Upper lobe of left lung (tissue), 6 donors: ENCODE measurements at regions not wholly inside any gene's neighbourhood (a gene's known extent, or its start where the extent isn't known, plus 50 kb on each side); places are given as distances from the start of the nearest gene placed in this dataset.

ENCODE experiments used
- ATAC-seq, 2 donors: fragments of 200-7000 bp; cut with Tn5 transposase; one replicate each; pipeline ENCODE4 v1.9.1; 2022; ENCODE audit warnings: mild to moderate bottlenecking in 2 of 2, moderate library complexity in 2 of 2; ENCODE audit not compliant: low FRiP score in 2 of 2
- DNase-seq, 2 donors: peaks; one replicate each; pipeline ENCODE4 v3.0.0-alpha.2; 2019 to 2020
- H3K27ac ChIP-seq, 4 donors: fragments of 200-600 bp; sonication (generic); one replicate each; pipeline ENCODE4 v1.5.1; 2016 to 2019
- H3K27me3 ChIP-seq, 4 donors: fragments of 200-600 bp; sonication (generic); one replicate each; pipeline ENCODE4 v1.5.1; 2017 to 2019
- H3K36me3 ChIP-seq, 4 donors: fragments of 200-600 bp; sonication (generic); one replicate each; pipeline ENCODE4 v1.5.1; 2016 to 2019
- H3K4me1 ChIP-seq, 4 donors: fragments of 200-600 bp; sonication (generic); one replicate each; pipeline ENCODE4 v1.5.1; 2018 to 2019
- H3K4me3 ChIP-seq, 4 donors: fragments of 200-600 bp; sonication (generic); one replicate each; pipeline ENCODE4 v1.5.1; 2017 to 2019; ENCODE audit warnings: mild to moderate bottlenecking in 2 of 4, moderate library complexity in 1 of 4
- H3K9me3 ChIP-seq, 4 donors: fragments of 200-600 bp; sonication (generic); one replicate each; pipeline ENCODE4 v1.5.1; 2018 to 2019
- CTCF ChIP-seq, 6 experiments: fragments of 450-650 bp in 4 of 6; fragments of 200-600 bp in 2 of 6; sonication (generic) in 2 of 6; IDR thresholded peaks; one replicate each; pipeline ENCODE4 v1.5.1; 2016 to 2019; ENCODE audit warnings: antibody characterized with exemption in 6 of 6
- EP300 ChIP-seq, 4 donors: sonication (generic); formaldehyde crosslinking; IDR thresholded peaks; one replicate each; pipeline ENCODE4 v1.5.1; 2017; ENCODE audit warnings: antibody characterized with exemption in 4 of 4, control low read depth in 2 of 4
- POLR2A ChIP-seq, 4 donors: fragments of 450-650 bp; IDR thresholded peaks; one replicate each; pipeline ENCODE4 v1.5.1; 2016 to 2017; ENCODE audit warnings: antibody characterized with exemption in 4 of 4, mild to moderate bottlenecking in 2 of 4
- POLR2AphosphoS5 ChIP-seq, 2 donors: sonication (generic); formaldehyde crosslinking; IDR thresholded peaks; one replicate each; pipeline ENCODE4 v1.5.1; 2017; ENCODE audit warnings: antibody characterized with exemption in 2 of 2
- WGBS, 2 donors: methylation state at CpG; one replicate each; pipeline ENCODE4 v1.1.5; 2017 to 2018; 5-methylcytosine and 5-hydroxymethylcytosine counted together
- donor health status: DM: no; HTN: no; CAD: no; lungs with moderate emphysema.
- donor health status: DM: no; HTN: yes; CAD: no; lungs with severe emphysema.

- TF ChIP-seq CTCF (IDR thresholded peaks at IDR 0.05) (no peak), EP300 (IDR thresholded peaks at IDR 0.05) (no peak), POLR2A (IDR thresholded peaks at IDR 0.05) (no peak), POLR2AphosphoS5 (IDR thresholded peaks at IDR 0.05) (no peak)
These were observed 58.9 kb downstream of the SHANK2 start for GRCh38 chr11:71193431-71193830.

GRCh38 chr11:71192629-71193028 is 59.7 kb downstream of the SHANK2 start:
- 83 to 86% methylated on average over 3 of the region's 3 CpGs for WGBS, 2 donors
- no peaks in the 10 kb centered on the region for H3K4me1 ChIP-seq
- H3K36me3 ChIP-seq: no peaks in the 10 kb centered on the region
- H3K9me3 ChIP-seq: no peaks in the 10 kb centered on the region
- TF ChIP-seq EP300 (IDR thresholded peaks at IDR 0.05) (no peak), CTCF (IDR thresholded peaks at IDR 0.05) (no peak), POLR2A (IDR thresholded peaks at IDR 0.05) (no peak), POLR2AphosphoS5 (IDR thresholded peaks at IDR 0.05) (no peak)
- no peak overlapping the region for H3K27ac ChIP-seq
- H3K27me3 ChIP-seq: no peaks in the 10 kb centered on the region
- H3K4me3 ChIP-seq: no peak overlapping the region
- ATAC-seq (no peak), DNase-seq (no peak)

More at GRCh38 chr11:71193431-71193830, 58.9 kb downstream of the SHANK2 start:
- H3K27ac ChIP-seq: no peak overlapping the region
- H3K4me1 ChIP-seq: no peaks in the 10 kb centered on the region
- H3K9me3 ChIP-seq: no peaks in the 10 kb centered on the region
- H3K27me3 ChIP-seq: no peaks in the 10 kb centered on the region
- 93 to 100% methylated on average over 6 to 10 of the region's 10 CpGs for WGBS, 2 donors
- no peak for DNase-seq
- no peak for ATAC-seq
- no peak overlapping the region for H3K4me3 ChIP-seq
- no peaks in the 10 kb centered on the region for H3K36me3 ChIP-seq

GRCh38 chr11:71191201-71191600 is 61.2 kb downstream of the SHANK2 start:
- no peaks in the 10 kb centered on the region for H3K9me3 ChIP-seq
- H3K36me3 ChIP-seq: no peaks in the 10 kb centered on the region
- H3K27me3 ChIP-seq: no peaks in the 10 kb centered on the region
- no peak for ATAC-seq
- no peak for DNase-seq
- TF ChIP-seq POLR2AphosphoS5 (IDR thresholded peaks at IDR 0.05) (no peak), POLR2A (IDR thresholded peaks at IDR 0.05) (no peak), EP300 (IDR thresholded peaks at IDR 0.05) (no peak), CTCF (IDR thresholded peaks at IDR 0.05) (no peak)
- H3K4me3 ChIP-seq: no peak overlapping the region
- H3K27ac ChIP-seq: no peak overlapping the region
- 89 to 90% methylated on average over 8 of the region's 8 CpGs for WGBS, 2 donors
- no peaks in the 10 kb centered on the region for H3K4me1 ChIP-seq

- Histone ChIP-seq H3K27ac (no peak overlapping the region), H3K9me3 (no peaks in the 10 kb centered on the region), H3K4me1 (no peaks in the 10 kb centered on the region), H3K27me3 (no peaks in the 10 kb centered on the region), H3K4me3 (no peak overlapping the region), H3K36me3 (no peaks in the 10 kb centered on the region)
- ATAC-seq: no peak
- TF ChIP-seq EP300 (IDR thresholded peaks at IDR 0.05) (no peak), POLR2AphosphoS5 (IDR thresholded peaks at IDR 0.05) (no peak), CTCF (IDR thresholded peaks at IDR 0.05) (no peak), POLR2A (IDR thresholded peaks at IDR 0.05) (no peak)
- no peak for DNase-seq
- WGBS, 2 donors: 92 to 96% methylated on average over 12 to 14 of the region's 14 CpGs
These were observed 61.8 kb downstream of the SHANK2 start for GRCh38 chr11:71190551-71190950.

- H3K27me3 ChIP-seq: no peaks in the 10 kb centered on the region
- DNase-seq: no peak
- H3K36me3 ChIP-seq: no peaks in the 10 kb centered on the region
- ATAC-seq: no peak
- no peaks in the 10 kb centered on the region for H3K4me1 ChIP-seq
- H3K27ac ChIP-seq: no peak overlapping the region
- H3K9me3 ChIP-seq: no peaks in the 10 kb centered on the region
- H3K4me3 ChIP-seq: no peak overlapping the region
- no peak for TF ChIP-seq EP300 (IDR thresholded peaks at IDR 0.05)
- TF ChIP-seq CTCF (IDR thresholded peaks at IDR 0.05): no peak
- TF ChIP-seq POLR2A (IDR thresholded peaks at IDR 0.05): no peak
- no peak for TF ChIP-seq POLR2AphosphoS5 (IDR thresholded peaks at IDR 0.05)
- WGBS, 2 donors: 81 to 94% methylated on average over 3 to 10 of the region's 14 CpGs
These were observed 62.5 kb downstream of the SHANK2 start for GRCh38 chr11:71189768-71190315.
